Activated CD4-positive, alpha-beta T cell treated with anti-CD3 and anti-CD28 coated beads for 48 hours (primary cell): ENCODE measurements at regions not wholly inside any gene's neighbourhood (a gene's known extent, or its start where the extent isn't known, plus 50 kb on each side); places are given as distances from the start of the nearest gene placed in this dataset.
"Not testable (repeated sequence)": the region's sequence is repeated elsewhere in the genome, so short reads cannot be mapped to it uniquely, and the experiment has no call there.

Experiments used
- DNase-seq: peaks from one replicate; pipeline ENCODE4 v3.0.0-alpha.2; 2020

DNA sequence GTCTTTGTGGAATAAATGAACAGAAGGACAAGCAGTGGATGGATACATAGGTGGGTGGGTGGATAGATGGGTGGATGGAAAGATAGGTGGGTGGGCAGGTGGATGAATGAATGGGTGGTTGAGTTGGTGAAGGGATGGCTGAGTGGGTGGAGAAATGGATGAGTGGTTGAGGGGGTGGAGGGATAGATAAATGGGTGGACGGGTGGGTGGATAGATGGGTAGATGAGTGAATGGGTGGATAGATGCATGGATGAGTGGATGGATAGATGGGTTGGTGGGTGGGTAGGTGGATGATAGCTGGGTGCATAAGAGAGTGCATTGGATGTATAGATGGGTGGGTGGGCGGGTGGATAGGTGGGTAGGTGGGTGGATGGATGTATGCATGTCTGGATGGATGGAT lies 63.5 kb downstream of the UNC93B1 start:
- DNase-seq, result not testable (repeated sequence)

DNA sequence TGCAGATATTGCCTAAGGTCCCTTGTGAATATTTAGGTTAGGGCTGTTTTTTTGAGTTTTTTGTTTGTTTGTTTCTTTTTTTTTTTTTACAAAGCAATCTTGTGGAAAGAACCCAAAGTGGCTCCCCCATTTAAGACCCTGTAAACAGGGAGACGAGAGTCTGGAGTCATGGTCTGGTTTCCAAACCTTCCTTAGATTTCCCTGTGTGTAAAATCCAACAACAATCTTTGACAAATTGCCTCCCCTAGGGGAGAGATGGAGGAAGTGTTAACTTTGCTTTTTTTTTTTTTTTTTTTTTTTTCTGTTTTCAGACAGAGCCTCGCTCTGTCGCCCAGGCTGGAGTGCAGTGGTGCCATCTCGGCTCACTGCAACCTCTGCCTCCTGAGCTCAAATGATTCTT lies 64.9 kb downstream of the UNC93B1 start:
- not testable (repeated sequence) for DNase-seq

DNA sequence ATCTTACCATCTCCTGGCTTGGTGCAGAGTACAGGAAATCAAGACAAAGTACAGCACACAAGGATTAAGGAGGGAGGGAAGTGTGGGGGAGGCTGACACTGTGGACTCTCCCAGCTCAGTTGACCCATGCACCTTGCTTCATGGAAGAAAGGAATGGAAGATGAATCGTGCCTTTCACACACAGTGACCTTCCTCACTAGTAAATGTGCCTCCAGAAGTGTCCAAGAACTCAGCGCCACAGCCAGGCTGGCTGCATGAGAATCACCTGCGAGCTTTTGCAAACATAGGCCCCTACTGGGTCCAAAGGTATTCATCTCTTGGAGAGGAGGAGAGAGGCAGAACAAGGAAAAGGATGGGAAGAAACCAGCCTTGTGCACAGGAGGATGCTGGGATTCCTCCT lies 65.5 kb downstream of the UNC93B1 start:
- not testable (repeated sequence) for DNase-seq

DNA sequence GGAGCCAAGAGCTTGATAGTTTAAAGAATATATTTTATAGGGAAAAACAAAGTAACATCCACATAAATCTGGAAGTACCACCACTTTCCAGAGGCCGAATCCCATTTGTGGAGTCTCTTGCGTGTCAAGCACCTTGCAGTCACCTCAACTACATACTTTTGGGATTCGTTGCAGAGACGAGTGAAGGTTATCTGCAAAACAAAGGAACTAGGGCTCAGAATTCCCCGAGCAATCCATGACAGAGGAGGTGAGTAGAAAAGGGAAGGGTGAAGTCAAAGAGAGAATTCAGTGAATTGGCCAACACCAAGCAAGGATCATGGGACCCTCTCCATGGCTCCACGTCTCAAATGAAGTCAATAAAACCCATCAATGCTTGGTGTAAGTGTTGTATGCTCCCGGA lies 80.3 kb downstream of the UNC93B1 start:
- not testable (repeated sequence) for DNase-seq

DNA sequence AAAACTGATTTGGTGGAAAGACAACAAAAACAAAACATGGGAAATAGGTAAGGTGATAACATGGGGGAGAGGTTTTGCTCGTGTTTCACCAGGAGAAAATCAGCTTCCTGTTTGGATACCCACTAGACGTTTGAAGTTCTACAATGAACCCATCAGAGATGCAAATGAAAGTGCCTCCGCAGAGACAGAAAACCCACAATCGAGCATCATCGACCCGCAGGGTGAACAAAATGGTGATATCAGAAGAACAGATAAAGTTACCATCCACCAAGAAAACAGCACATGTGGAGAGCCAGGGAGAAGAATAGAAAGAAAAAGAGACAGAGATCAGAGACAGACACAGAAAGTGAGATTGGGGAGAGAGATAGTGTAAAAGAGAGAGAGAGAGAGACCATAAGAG lies 83.4 kb downstream of the UNC93B1 start:
- peak; percentile 63 for DNase-seq

DNA sequence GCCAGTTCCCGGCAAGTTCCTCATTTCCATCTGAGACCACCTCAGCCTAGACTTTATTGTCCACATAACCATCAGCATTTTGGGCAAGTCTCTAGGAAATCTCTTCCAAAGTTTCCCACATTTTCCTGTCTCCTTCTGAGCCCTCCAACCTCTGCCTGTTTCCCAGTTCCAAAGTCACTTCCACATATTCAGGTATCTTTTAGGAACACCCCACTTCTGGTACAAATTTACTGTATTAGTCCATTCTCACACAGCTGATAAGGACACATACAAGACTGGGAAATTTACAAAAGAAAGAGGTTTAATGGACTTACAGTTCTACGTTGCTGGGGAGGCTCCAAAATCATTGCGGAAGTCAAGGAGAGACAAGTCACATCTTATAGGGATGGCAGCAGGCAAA lies 91.7 kb downstream of the UNC93B1 start:
- DNase-seq, result not testable (repeated sequence)

DNA sequence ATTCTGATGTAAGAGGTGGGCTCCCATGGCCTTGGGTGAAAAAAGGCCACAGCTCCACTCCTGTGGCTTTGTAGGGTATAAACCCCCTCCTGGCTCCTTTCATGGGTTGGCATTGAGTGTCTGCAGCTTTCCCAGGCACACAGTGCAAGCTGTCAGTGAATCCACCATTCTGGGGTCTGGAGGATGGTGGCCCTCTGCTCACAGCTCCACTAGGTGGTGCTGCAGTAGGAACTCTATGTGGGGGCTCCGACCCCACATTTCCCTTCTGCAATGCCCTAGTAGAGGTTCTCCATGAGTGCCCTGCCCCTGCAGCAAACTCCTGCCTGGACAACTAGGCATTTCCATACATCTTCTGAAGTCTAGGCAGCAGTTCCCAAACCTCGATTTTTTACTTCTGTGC lies 92.7 kb downstream of the UNC93B1 start:
- not testable (repeated sequence) for DNase-seq

DNA sequence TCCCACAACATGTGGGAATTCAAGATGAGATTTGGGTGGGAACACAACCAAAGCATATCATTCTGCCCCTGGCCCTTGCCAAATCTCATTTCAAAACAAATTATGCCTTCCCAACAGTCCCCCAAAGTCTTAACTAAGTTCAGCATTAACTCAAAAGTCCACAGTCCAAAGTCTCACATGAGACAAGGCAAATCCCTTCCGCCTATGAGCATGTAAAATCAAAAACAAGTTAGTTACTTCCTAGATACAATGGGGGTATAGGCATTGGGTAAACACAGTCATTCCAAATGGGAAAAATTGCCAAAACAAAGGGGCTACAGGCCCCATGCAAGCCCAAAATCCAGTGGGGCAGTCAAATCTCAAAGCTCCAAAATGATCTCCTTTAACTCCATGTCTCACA lies 93.1 kb downstream of the UNC93B1 start:
- not testable (repeated sequence) for DNase-seq

DNA sequence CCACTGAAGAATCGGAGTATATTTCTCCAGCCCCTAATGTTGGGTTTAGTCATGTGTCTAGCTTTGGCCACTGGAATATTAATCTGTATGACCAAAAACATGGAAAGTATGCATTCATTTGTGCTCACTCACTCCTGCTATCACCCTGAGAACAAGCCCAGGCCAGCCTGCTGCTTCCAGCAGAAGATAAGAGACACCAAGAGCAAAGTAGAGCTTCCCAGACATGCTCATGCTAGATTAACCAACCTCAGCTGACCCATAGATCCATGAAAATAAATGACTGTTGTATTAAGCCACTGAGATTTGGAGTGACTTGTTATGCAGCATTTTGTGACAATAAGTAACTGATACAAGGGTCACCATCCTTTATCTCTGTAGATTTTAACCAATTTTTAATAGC lies 96.9 kb downstream of the UNC93B1 start:
- not testable (repeated sequence) for DNase-seq

DNA sequence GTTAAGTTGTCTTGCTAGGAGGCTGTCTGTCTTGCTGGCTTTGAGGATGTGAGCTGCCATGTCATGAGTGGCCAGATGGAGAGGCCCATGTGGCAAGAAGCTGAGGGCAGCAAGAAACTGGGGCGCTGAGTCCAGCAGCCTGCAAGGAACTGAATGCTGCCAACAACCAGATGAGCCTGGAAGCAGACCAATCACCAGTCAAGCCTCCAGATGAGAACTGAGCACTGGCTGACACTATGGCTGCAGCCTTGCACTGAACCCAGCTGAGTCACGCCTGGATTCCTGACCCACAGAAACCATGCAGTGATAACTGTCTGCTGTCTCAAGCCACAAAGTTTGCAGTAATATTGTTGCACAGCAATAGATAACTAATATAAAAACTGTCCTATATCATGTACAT lies 104.4 kb downstream of the UNC93B1 start:
- DNase-seq, result not testable (repeated sequence)

DNA sequence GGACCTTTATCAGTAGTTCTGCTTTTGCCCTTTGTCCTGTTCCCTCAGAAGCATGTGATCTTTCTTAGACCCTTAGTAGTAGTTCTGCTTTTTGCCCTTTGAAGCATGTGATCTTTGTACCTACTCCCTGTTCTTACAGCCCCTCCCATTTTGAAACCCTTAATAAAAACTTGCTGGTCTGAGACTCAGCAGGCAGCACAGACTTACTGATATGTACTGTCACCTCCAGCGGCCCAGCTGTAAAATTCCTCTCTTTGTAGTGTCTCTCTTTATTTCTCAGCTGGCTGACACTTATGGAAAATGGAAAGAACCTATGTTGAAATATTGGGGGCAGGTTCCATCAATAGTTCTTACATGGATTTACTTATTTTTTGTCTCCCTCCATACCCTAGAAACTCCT lies 110.4 kb downstream of the UNC93B1 start:
- DNase-seq, result not testable (repeated sequence)

DNA sequence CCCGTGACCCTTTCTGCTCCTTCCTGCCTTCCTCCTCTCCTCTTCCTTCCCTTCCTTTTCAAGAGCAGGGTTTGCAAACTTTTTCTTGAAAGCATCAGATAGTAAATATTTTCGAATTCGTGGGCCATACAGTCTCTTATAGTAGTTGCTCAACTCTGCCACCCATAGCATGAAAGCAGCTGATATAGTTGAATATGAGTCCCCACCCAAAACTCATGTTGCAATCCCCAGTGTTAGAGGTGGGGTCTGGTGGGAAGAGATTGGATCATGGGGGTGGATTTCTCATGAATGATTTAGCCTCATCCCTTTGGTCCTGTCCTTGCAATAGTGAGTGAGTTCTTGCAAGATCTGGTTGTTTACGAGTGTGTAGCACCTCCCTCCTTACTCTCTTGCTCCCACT lies 114.3 kb downstream of the UNC93B1 start:
- not testable (repeated sequence) for DNase-seq

DNA sequence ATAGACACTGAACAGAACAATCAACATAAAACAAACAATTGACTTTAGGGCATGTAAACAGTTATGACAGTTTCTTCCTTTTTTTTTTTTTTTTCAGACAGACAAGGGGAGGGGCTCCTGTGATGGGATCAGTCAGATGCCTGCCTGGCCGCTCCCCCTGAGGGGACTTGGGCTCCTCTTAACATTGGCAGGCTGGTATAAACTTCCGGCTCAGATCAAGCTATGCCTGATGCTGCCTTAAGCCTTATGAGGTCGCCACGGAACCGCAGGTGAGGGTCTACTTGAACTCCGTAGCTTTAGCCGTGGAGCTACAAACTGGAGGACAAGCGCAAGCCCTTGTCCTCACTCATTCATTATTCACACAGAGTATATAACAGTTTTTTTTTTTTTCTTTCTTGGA lies 115.8 kb downstream of the UNC93B1 start:
- DNase-seq, result not testable (repeated sequence)

DNA sequence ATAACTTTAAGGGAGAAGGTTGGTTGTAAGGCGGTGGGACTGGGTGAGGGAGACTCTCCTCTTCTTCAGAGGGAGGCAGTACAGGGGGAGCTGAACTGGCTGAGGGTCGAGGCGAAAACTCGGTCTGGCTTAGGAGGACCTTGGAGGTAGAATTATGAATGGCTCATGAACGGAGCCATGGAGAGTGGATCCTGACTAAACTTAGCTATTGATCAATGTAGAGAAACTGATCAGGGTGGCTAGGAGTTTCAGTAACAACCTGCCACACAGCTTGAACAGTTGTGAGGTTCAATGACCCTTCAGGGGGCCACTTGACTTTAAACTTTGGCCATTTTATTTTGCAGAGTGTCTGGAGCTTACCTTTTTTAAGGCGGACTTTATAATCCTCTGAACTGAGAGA lies 117.2 kb downstream of the UNC93B1 start:
- DNase-seq, result not testable (repeated sequence)

DNA sequence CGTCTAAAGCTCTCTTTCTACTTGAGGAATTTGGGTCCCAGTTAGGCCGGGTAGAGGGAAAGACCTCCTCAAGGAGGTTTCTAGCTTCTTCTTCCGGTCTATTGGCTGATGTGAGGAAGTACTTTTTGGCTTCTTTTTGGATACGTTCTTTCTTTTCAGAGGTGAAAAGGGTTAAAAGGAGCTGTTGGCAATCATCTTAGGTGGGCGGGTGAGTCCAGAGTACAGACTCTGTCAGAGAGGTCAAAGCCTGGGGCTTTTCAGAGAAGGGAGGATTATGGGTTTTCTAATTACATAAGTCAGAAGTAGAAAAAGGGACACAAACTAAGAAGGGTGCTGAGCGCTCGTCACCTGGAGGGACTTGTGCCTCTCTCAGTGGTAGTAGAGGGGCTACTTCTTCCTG lies 117.7 kb downstream of the UNC93B1 start:
- not testable (repeated sequence) for DNase-seq

DNA sequence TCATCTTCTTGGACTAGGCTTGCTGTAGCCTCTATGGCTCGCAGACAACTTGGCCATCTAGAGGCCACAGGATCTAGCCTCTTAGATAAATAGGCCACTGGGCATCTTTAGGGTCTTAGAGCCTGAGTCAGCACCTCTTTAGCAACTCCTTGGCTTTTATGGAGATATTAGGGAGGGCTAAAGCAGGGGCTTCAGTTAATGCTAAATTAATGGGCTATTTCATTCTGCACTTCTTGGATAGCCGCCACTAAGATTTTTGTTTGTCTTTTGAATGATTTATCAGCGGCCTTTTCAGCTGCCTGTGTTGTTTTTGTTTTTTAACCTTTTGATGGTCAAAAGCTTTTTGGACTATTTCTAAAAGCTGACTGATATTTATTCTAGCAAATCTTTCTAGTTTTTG lies 118.3 kb downstream of the UNC93B1 start:
- not testable (repeated sequence) for DNase-seq

DNA sequence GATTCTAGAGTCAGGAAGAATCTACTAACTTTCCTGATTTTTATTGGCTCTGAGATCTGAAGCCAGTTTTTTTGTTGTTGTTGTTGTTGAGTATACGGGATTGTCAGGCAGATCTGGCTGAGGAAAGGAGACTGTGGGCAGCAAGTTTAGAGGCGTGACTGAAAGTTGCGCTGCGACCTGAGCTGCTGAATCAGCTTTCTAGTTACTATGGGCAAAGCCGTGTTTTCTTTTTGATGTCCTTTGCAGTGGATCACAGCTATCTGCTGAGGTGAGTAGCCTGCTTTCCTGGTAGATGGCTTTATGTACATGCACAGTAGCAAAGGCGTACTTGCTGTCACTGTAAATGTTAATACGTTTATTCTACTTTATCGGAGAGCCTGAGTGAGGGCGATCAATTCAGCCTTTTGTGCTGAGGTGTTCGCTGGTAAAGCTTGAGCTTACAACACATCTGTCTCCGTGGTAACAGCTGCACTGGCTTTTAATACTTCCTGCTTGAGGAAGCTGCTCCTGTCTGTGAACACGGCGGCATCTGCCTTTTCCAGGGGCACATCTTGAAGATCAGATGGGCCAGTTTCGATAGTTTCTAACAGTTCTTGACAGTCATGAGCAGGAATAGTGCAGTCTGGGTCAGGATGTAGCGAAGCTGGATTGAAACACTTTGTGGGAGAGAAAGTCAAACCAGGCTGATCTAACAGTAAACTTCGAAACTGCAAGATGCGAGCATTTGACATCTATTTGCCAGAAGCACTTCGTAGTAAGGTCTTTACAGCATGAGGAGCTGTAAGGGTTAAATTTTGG lies 118.9 kb downstream of the UNC93B1 start:
- peak; percentile 62 for DNase-seq

DNA sequence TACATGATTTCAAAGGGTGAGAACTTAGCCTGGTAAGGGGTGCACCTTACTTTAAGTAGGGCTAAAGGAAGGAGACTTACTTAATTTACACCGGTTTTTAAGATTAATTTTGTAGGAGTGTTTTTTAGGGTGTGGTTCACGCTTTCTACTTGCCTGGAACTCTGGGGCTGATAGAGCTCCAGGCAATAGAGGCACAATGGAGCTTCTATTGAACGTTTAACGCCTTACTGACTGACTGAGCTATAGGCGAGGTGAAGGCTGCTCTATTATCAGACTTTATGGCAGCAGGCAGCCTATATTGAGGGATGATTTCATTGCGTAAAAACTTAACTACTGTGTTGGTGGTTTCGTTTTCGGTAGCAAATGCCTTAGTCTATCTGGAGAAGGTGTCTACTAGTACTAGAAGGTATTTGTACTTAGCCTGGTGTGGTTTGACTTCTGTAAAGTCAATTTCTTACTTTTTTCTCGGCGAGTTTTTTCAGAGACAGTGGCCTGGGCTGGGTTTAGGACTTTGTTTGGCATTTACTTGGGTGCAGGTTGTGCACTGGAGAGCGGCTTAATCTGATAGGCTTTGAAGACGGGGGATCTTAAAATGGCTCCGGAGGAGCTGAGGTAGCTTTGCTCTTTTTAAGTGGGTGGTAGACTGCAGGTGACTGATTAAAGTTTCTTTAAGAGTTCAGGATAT lies 119.7 kb downstream of the UNC93B1 start:
- peak; percentile 13 for DNase-seq

DNA sequence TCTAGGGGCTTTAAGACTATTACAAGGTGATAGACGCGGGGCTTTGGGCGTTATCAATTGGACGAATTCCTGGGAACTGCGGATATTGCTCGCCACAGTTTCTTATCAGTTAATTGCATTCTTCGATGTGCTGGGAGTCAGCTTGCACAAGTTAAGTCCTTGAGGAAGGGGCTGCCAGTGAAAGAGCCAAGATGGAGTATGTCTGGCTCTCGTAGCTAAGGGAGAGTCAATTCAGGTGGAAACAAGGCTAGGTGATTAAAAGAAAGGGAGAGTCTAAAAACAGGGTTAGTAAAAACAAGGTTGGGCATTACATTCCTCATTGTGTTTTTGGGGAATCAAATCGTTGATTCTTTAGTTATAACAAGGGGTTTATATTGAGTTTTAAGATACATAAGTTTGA lies 121.6 kb downstream of the UNC93B1 start:
- not testable (repeated sequence) for DNase-seq

DNA sequence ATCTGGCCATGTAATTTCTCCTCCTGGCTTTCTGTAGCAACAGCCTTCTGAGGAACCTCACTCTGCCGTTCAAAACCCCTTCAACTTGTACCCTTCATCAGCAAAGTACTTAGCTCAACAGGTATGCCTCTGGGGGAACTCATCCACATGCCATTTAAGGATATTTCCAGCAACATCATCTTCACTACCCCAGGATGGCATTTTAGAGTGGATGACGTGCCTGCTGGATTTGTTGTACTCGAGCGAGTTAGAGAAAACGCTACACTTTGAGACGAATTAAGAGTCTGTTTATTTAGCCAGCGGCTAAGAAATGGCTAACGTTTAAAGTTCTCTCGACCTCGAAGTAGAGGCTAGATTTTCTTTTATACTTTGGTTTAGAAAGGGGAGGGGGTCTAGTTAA lies 122.1 kb downstream of the UNC93B1 start:
- DNase-seq, result not testable (repeated sequence)

DNA sequence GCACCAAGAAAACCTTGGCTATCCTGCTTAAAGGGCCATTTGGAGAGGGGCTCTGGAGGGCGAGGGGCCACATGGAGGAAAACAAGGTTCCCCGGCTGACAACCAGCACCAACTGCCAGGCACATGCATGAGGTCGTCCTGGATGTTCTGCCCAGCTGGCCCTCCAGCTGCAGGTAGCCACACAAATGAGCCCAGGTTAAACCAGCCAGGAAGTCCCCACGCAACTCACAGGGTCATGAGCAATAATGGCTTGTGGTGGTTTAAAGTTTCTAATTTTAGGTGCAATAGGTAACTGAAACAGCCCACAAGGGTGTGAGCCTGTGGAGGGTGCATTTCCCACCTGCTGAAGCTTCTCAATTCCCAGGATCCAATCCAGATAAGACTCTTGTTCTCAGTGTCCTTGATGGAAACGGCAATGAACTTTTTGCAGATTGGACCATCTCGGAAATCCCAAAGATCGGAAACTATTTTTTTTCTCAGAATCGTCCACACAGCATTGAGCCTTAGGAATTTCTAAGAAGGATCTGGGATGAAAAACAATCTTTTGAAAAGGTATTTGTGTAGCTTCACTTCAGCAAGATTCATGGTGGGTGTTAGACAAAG lies 123.2 kb downstream of the UNC93B1 start:
- not testable (repeated sequence) for DNase-seq

DNA sequence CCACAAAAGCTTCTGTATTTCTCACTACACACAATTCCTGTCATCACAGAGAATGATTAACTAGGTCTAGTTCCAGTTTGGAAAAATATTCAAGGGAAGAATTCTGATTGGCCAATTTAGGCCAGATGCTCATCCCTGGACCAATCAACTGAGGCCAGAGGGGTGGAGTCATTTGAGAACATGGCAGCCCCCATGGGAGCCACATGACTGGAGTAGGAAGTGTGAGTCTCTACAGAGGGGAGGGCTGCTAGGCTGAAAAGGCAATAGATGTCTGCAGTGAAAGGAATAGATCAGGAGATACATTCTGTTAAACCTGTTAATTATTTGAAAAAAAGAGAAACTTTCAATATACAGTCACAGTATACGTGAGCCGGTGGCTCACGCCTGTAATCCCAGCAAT lies 125.2 kb downstream of the UNC93B1 start:
- peak; percentile 47 for DNase-seq

DNA sequence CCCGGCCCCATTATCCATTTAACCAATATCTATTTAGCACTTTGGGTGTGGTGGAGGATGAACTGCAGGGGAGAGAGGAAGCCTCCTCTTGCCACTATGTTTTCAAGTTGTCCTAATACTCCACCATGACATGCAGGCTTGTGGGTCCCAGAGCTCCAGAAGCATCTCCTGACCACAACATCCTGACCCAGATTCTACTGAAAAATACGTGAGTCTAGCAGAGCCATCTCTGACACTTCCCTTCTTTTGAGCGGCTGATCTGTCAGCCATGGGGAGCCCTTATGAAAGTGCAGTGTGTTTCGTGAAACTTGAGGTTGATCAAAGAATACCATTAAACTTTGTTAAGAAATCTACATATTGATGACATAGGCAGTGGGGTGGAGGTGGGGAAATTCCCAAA lies 126.6 kb downstream of the UNC93B1 start:
- DNase-seq, result peak; percentile 32

DNA sequence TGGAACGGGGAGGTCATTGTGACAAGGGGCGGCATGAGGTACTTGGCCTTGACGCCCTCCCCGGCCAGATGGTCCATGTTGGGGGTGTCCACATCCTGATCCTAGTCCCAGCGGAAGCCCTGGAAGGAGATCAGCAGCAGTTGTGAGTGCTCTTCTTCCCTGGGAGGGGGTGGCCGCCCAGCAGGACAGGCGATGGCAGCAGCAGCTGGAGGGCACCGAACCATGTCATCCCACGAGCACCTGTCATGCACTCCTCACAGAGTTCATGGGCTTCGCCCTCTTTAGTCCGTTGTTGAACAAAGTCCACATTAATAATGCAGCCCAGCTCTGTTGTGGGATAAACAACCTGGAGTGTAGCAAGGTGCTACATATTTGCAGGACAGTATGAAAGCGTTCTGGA lies 130.7 kb downstream of the UNC93B1 start:
- DNase-seq, result not testable (repeated sequence)
